Activated CD8-positive, alpha-beta memory T cell treated with anti-CD3 and anti-CD28 coated beads for 48 hours (primary cell): ENCODE measurements at regions not wholly inside any gene's neighbourhood (a gene's known extent, or its start where the extent isn't known, plus 50 kb on each side); places are given as distances from the start of the nearest gene placed in this dataset.

Experiments used
- DNase-seq, 3 experiments: peaks; one replicate each; pipeline ENCODE4 v3.0.0-alpha.2; 2020; ENCODE audit warnings: low read depth in 2 of 3, low spot score in 2 of 3

DNA sequence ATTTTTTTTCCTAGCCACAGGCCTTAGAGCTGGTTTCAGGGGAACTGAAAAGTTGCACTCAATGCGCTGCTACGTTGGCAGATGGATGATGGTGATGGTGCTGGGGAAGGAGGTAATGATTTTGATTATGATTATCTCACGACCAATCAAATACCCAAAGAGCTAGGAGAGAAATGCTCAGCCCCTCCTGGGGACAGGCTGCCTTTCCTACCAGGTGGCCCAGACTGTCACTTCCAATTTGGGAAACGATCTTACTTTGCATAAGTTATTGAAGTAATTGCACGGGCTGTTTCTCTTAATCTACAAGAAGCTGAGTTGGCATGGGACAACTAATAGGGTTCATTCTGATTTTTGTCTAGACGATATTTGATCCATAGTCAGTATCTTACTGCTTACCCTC, 379.7 kb upstream of the EEF2KMT start:
- DNase-seq = no peak

DNA sequence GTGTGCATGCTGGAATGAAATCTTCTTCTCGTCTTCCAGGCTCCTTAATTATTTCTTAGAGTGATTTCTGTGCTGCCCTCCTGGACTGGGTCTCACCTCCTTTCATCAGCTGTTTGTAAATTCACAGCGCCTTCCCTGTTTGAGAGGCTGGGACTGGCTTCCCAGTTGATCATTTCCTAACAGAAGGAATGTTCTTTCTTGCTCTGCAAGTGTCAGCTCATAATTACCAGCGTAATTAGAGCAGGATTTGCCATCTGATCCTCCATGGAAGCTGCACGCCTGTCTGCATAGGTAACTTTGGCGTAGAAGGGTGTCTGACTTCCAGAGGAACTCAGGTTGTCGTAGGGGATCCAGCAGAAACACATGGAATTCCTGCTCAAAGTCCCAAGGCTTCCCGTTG, 375.0 kb upstream of the EEF2KMT start:
- DNase-seq = no peak

DNA sequence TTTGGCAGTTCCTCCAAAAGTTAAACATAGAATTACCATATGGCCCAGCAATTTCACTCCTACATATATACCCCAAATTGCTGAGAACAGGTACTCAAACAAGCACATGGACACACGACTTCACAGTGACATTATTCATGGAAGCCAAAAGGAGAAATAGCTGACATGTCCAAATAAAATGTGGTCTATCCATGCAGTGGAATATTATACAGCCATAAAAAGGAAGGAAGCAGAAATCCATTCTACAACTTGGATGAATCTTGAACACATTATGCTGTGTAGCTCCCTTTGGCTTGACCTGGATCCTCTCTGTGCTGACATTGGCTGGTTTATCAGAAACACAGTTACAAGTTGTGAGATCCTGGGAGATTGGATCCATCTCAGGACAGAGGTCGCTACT, 370.9 kb upstream of the EEF2KMT start:
- no peak for DNase-seq

DNA sequence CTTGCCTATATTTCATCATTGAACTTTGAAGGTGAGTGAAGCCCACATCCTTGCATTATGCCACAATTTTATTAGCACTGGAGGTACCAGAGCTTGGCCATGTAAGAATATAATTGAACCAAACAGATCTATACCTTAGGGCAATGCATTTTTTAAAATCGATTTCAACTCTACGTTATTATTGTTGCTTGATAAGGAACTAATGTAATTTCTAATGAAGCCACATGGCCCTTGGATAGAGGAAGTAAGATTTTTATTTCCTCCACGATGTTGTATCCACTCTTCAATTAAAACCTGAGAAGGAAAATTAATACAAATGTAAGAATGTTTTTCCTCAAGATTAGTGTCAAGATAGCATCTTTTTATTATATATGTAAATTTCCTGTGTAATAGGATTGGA, 370.0 kb upstream of the EEF2KMT start:
- no peak for DNase-seq

DNA sequence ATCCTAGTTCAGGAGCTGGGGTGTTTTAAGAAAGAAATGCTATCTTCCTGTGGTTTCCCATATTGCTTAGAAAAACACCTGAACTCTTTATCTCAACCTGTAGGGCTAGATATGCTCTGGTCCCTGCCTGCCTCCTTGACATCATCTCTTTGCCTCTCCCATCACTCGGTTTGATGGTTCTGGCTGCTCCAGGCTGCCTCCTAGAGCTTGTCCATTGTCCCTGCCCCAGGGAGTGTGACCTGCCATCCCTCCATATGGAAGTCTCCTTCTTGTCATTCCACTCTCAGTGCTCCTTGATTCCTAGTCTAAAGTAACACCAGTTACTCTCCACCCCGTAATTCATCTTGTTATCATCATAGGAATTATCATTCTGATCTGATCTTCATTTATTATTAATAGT, 369.0 kb upstream of the EEF2KMT start:
- DNase-seq = no peak

DNA sequence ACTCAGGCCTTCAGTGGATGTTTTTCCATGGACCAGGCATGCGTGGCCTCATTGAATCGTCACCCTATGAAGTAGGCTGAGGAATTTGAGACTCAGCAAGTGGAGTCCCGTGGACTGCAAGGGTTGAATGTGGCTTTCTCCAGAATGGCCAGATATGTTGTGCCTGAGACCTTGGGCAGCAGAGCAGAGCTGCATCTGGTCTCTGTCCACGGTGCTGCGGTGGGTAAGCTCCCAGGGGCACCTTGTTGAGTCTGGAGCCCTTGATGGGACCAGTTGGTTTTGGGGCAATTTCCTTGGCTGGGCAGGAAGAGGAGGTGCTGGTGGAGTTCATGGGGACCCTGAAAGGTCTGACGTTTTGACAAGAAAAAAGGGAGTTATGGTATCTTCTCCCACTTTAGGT, 368.1 kb upstream of the EEF2KMT start:
- no peak for DNase-seq

DNA sequence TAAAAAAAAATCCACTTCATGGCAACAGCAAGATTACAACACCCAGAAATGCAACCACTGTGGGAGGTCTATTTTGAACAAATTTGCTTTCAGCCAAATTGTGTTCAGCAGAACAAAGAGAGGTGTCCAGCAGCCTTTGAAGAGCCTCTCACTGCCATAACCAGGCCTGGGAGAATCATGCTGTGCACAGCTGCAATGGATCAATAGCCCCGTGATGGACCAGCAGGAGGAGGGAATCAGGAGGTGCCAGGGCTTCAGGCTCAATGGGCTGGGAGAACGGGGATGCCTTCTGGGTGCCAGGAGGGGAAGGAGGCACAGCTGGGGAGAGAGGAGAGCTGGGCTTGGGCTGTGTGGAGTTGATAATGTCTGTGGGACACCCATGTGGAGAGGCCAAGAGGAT, 366.2 kb upstream of the EEF2KMT start:
- DNase-seq = no peak

DNA sequence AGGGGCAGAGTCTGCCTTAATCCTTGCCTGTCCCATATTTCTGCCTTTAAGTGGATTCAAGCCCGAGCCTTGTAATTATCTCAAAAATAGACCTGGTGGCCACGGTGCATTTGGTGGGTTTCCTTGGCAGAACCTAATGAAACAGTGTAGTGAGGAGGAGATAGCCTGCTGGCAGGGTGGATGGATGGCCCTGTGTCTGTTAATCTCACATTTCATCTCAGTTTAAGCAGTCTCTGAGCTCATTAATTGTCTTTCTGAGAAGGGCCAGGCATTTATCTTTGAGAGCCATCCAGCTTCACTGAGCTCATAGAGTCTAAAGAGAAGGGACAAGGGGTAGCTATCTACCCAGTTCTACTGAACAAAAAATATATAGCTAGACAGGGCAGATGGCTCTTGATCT, 364.0 kb upstream of the EEF2KMT start:
- DNase-seq = no peak

DNA sequence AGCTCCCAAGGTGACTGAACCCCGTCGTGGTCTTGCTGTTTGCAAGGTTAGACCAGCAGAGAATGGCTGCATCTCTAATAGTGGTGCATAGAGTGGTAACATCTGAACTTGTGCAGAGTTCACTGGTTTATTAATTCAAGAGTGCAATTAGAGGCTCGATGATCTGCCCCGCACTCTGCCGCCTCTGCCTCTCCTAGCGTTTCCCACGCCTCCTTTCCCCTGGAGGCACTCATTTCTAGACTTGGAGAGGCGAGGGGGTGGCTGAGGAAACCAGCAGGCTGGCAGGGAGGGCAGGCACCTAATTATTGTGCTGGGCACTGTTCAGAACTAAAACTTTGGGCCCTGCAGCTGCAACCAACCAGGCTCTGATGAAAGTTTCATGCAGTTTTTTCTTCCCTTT, 363.5 kb upstream of the EEF2KMT start:
- DNase-seq = no peak

DNA sequence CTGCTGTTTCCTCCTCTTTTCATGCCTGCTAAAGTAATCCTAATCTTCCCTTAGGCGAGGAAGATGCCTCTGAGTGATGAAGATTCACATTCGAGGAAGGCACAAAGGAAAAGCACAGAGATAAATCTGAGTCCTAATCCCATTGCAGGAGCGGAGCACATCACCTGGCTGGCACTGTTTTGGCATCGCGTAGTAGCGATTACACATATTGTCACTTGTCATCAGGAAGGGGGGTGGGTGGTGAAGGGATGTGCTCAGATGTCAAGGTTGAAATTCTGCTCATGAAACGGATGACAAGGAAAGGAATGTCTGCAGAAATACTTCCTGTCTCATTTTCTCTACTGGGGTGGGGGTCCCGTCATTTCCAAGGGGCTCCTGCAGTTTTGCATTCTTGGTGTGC, 363.1 kb upstream of the EEF2KMT start:
- no peak for DNase-seq

DNA sequence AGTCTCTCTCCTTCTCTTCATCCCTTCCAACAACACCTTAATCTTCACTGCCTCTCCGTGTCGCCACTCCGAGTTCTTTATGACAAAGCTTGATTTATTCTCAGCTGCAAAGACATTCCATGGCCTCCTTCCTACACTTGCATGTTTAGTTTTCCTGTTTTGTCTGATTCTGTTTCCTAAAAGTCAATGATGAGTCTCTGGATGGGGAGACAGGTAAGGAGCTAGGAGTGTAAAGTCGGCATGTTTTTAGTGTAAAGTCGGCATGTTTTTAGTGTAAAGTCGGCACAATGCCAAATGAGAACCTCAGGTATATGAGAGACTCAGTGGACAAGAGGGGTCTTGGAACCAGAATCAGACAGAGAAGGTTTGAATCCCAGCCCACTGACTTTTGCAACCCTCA, 362.3 kb upstream of the EEF2KMT start:
- no peak for DNase-seq

DNA sequence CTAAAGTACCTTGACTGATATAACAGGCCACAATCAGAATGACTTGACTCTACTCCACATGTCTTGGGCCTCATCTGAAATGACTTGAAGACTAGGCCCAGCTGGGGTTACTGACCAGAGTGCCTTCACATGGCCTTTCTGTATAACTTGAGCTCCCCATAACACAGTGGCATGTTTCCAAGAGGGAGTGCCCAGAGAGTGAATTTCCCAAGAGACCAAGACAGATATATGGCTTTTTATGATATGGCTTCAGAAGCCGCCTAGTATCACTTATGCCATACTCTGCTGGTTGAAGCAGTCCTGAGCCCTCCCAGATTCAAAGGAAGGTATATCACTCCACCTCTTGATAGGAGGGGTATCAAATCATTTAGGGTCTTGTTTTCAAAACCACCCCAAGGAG, 357.5 kb upstream of the EEF2KMT start:
- no peak for DNase-seq

DNA sequence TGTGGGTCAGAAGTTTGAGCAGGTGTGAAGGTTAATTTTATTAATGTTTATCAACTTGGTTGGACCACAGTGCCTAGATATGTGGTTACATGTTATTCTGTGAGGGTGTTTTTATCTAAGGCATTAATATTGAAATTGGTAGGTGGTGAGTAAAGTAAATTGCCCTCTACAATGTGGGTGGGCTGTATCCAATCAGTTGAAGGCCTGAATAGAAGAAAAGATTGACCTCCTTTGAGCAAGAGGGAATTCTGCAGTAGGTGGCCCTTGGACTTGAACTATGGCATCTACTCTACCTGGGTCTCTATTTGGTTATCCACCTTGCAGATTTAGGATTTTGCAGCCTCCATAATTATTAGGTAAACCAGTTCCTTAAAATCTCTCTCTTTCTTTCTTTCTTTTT, 356.8 kb upstream of the EEF2KMT start:
- DNase-seq = no peak

DNA sequence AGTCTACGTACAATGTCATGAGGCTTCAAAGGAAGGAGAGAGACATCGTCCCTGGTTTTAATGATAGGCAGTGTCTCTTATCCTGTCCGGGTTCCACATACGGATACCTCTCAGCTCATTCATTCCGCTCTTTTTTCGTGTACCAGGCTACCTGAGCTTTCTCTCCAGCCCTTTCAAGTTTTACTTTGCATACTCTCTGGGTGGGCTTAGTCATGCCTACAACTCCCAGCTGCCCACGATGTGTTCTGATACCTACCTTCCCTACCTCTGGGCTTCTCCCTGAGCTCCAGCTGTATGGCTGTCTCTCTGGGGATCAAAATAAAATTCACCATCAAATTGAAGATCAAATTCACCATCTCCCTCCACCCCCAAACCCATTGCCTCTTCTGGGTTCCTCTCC, 354.0 kb upstream of the EEF2KMT start:
- no peak for DNase-seq

DNA sequence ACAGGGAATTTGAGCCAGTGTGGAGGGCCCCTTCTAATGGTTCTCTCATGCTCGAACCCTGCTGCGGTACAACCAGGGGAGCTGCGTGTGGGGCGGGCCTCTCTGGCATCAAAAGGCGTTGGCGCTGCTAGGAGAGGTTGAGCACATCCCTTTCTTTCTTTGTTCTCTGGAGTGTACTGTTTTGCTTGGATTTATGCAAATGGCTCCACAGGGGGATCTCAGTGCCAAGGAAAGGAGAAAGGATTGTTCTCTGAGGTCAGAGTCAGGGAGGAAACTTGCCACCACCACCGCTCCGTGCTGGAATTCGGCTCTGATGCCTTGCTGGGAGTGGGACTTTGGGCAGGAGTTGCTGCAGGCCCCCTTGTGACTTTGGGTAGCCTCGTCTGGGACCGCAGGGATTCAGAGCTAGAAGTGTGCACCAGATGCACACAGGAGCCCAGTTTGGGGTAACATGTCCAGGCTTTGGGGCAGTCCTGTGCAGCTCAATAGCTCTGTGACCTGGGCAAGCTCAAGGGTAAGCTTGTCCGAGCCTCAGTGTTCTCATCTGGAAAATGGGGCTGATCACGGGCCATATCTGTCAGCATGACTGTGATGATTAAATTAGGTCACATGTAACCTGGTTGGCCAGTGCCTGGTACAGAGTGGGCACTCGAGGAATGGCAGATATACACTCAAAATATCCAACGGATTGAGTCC, 353.0 kb upstream of the EEF2KMT start:
- DNase-seq = no peak

DNA sequence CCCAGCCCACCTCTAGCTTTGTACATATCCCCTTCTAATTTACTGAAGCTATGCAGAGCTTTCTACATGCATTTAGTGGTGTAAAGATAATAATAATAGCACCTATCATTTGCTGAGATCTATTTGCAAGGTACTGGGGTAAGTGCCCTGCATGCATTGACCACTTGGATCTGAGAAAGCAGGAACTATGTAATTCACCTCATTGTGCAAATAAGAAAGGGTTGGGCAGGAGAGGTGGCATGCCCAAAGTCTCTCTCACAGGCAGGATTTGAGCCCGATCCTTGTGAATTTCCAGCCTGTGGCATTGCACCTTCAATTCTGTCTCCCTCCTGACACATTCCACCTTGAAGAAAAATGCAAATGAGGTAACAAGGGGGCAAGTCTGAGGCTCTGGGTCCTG, 352.3 kb upstream of the EEF2KMT start:
- no peak for DNase-seq

DNA sequence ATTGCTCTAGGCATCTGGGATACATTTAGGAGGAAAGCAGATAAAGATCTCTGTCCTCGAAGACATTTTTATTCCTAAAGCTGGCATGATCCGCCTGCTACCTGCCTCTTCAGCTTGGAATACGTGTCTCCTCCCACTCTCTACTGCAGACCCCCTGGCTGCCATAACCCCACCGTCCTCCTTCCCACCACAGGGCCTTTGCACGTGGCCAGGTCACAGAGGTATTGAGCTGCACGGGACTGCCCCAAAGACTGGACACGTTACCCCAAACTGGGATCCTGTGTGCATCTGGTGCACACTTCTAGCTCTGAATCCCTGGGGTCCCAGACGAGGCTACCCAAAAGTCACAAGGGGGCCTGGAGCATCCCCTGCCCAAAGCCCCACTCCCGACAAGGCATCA, 351.2 kb upstream of the EEF2KMT start:
- no peak for DNase-seq

DNA sequence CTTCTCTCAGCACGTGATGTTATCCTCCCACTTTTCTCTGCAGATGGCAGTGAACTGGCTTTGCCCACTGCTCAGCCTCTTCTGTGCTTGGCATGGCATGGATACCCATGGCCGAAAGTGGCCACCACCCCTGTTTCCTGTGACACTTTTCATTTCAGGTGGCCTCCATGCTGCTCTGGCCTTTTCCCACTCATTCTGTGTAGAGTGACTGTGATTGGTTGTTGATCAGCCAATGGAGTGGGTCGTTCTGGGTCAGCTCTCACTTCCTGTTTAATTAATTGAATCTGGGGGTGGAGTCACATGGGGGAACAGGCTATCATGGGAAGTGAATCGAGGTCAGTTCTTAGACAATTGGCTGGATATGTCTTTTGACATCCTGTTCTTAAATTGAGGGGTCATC, 350.1 kb upstream of the EEF2KMT start:
- no peak for DNase-seq

DNA sequence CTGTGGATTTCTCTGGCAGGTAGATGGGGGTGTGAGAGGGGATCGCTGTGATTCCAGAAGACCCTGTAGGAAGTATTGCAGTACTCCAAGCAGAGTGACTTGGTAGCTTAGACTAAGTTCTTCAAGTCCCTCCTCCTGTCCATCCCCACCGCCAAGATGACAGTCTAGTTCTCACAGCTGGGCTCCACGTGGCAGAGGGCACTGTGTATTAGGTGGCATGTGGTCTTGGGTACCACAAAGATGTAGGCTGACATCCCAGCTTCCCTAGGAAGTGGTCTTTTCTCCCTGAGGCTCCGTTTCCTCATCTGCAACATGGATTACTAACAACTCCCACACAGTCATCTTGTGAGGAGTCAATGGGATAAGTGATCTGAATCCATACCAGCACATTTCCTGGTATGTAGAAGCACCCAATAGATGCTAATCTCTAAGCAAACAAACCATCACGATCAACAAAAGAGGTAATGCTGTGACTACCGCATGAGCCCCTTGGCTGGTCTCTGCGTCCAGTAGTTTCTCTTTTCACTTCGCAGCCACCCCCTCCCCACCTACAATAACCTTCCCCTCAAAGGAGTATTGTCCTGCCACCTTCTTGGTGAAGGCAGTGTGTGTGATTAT, 349.1 kb upstream of the EEF2KMT start:
- no peak for DNase-seq

DNA sequence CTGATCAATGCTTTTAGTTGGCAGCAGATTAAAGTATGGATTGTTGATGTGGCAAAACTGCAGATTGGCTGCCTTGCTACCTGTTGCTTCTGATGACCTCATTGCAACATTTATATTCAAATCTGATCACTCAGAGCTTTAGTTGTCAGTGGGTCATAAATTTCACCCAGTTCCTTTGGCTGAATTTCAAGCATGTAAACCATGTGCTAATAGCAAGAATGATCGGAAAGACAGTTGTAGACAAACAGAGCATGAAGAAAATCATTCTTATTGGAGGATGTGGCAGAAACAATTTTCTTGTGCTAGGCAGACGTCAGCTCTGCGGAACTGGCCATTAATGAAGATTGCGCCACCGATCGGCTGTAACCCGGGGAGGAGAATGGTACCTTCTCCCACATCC, 346.6 kb upstream of the EEF2KMT start:
- DNase-seq = no peak

DNA sequence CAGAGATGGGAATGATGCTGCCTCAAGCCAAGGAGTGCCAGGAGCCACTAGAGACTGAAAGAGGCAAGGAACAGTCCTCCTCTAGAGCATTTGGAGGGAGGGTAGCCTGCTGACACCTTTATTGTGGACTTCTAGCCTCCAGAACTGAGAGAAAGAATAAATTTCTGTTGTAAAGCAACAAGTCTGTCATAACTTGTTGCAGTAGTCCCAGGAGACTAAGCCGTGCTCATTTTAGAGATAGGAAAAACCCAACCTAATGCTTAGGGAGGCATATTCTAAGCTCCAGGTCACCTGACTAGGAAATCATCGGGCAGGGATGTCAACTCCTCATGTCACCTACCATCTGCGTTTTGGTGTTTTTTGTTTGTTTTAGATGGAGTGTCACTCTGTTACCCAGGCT, 345.4 kb upstream of the EEF2KMT start:
- no peak for DNase-seq

DNA sequence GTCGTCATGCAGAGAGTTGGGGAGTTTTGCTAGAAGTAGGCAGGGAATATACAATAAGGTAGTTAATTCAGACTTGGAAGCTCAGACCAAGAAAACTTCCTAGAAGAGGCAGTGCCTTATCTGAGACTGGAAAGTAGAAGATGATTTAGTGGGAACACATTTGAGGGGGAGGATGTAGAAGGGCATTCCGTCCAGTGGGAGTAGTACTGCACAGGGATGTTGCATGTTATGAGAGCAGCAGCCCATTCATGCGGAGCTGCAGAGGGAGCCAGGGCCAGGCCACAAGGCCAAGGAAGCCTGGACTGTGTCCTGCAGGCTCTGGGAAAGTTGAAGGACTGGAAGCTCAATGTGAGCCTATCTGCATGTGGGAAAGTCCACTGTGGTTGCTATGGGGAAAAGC, 344.5 kb upstream of the EEF2KMT start:
- no peak for DNase-seq

DNA sequence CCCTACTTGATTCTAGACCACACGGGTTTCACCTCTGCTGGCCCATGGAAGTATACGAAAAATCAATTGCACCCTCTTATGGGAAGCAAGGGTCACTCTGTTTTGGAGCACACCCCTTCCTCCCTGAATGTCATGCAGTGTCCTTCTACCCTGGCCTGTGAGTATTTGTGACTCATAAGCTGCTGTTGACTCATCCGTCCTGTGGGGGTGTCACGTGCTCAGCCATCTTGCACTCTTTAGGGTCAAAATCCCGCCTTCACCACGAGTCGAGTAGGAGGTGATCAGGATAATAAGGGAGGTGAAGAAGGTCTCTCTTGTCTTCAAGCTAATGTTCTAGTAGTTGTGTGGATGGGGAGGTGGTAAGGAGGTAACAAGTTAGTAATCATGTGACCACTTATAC, 341.0 kb upstream of the EEF2KMT start:
- no peak for DNase-seq
